ENCODE measurements at regions not wholly inside any gene's neighbourhood (a gene's known extent, or its start where the extent isn't known, plus 50 kb on each side); places are given as distances from the start of the nearest gene placed in this dataset.
"Not testable (repeated sequence)": the region's sequence is repeated elsewhere in the genome, so short reads cannot be mapped to it uniquely, and the experiment has no call there.

GRCh38 chr6:14889611-14890593, 356.0 kb upstream of the JARID2 start:
- TF ChIP-seq CTCF (IDR thresholded peaks at IDR 0.05) (no peak), POLR2A (IDR thresholded peaks at IDR 0.05) (no peak)
- Histone ChIP-seq H3K27ac (peak overlapping the region in 1 of 4 donors; percentile 34), H3K9me3 (no peaks in the 10 kb centered on the region), H3K27me3 (no peaks in the 10 kb centered on the region), H3K36me3 (replicated peaks in 1 of 2; ENCODE audit: insufficient read depth in 1 of 2, low read depth in 2 of 2) (no peaks in the 10 kb centered on the region), H3K4me1 (no peaks in the 10 kb centered on the region), H3K4me3 (no peak overlapping the region)
- ATAC-seq (no peak), DNase-seq (no peak)
- 62 to 63% methylated on average over 15 to 17 of the region's 17 CpGs for WGBS, 2 donors
- intact Hi-C loops (cut with DNase I) = no loop called here

- H3K4me3 ChIP-seq; H3K36me3 ChIP-seq (replicated peaks in 1 of 2; ENCODE audit: insufficient read depth in 1 of 2, low read depth in 2 of 2); intact Hi-C loops (cut with DNase I); H3K27ac ChIP-seq; H3K9me3 ChIP-seq; H3K27me3 ChIP-seq; H3K4me1 ChIP-seq; ATAC-seq; DNase-seq: not testable (repeated sequence)
- WGBS, 2 donors = 58 to 74% methylated on average over 9 of the region's 9 CpGs
Measured at GRCh38 chr6:14891820-14892375, 354.0 kb upstream of the JARID2 start.

GRCh38 chr6:14894105-14894504, 351.8 kb upstream of the JARID2 start:
- H3K9me3 ChIP-seq = no peaks in the 10 kb centered on the region
- no peaks in the 10 kb centered on the region for H3K4me1 ChIP-seq
- no peak for DNase-seq
- H3K36me3 ChIP-seq (replicated peaks in 1 of 2; ENCODE audit: insufficient read depth in 1 of 2, low read depth in 2 of 2) = no peaks in the 10 kb centered on the region
- no peak for ATAC-seq
- 47 to 60% methylated on average over 2 of the region's 2 CpGs for WGBS, 2 donors
- H3K27me3 ChIP-seq = no peaks in the 10 kb centered on the region
- TF ChIP-seq POLR2A (IDR thresholded peaks at IDR 0.05) = no peak
- no peak for TF ChIP-seq CTCF (IDR thresholded peaks at IDR 0.05)
- H3K27ac ChIP-seq = no peak overlapping the region
- H3K4me3 ChIP-seq = no peak overlapping the region
- intact Hi-C loops (cut with DNase I) = no loop called here

- H3K4me3 ChIP-seq = no peak overlapping the region
- intact Hi-C loops (cut with DNase I) = no loop called here
- WGBS, 2 donors = 64 to 81% methylated on average over 3 of the region's 4 CpGs
Measured at GRCh38 chr6:14896475-14896874, 349.4 kb upstream of the JARID2 start.

More at GRCh38 chr6:14896475-14896874, 349.4 kb upstream of the JARID2 start:
- Histone ChIP-seq H3K27ac (no peak overlapping the region), H3K36me3 (replicated peaks in 1 of 2; ENCODE audit: insufficient read depth in 1 of 2, low read depth in 2 of 2) (no peaks in the 10 kb centered on the region), H3K27me3 (no peaks in the 10 kb centered on the region), H3K4me1 (no peaks in the 10 kb centered on the region), H3K9me3 (no peaks in the 10 kb centered on the region)
- ATAC-seq (no peak), DNase-seq (no peak)
- TF ChIP-seq CTCF (IDR thresholded peaks at IDR 0.05) = no peak
- no peak for TF ChIP-seq POLR2A (IDR thresholded peaks at IDR 0.05)

Measured in body of pancreas (tissue), 4 donors.